ENCODE measurements at regions not wholly inside any gene's neighbourhood (a gene's known extent, or its start where the extent isn't known, plus 50 kb on each side); places are given as distances from the start of the nearest gene placed in this dataset.

DNA sequence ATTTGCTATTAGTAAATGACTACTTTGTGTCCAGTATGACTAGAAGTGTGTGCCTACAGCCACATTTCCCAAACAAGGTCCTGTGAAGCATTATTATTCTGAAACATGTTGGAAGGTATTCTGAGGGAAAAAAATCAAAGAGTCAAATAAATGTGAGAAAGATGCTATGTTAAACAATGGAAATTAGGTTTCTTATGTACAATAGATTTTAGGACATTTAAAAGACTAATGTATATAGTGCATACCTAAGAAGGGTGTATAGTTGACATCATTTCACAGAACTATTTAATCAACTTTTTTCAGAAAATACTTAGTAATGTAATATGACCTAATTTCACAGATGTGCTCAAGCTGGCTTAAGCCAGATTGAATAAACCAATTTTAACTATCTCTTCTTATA lies 582.5 kb downstream of the USP25 start:
- intact Hi-C loops (cut with micrococcal nuclease) = no loop called here
- POLR2A ChIA-PET = no interaction called here

DNA sequence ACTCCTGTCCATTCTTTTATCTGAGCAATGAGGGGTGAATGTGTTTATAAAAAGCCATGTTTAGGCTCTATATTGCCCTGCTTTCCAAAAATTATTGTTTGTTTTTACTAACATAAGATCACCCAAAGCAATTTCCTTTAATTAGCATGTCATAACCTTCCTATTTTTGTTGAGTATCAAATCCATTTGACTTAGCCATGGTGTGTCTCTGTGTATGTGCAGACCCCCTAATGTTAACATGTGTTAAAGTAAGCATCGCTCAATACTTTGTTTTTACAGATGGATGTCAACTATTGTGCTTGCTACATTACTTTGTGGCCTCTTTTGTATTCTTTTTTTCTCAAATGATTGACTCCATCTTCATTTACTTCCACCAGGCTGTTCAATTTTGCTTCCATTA lies 585.4 kb downstream of the USP25 start:
- Mint-ChIP-seq H3K27ac (no peak overlapping the region), H3K9me3 (no peaks in the 10 kb centered on the region), H3K36me3 (ENCODE audit: low read depth) (no peaks in the 10 kb centered on the region), H3K27me3 (no peaks in the 10 kb centered on the region), H3K4me3 (no peak overlapping the region), H3K4me1 (ENCODE audit: low read depth) (no peaks in the 10 kb centered on the region)
- TF ChIP-seq, protein P1, sequence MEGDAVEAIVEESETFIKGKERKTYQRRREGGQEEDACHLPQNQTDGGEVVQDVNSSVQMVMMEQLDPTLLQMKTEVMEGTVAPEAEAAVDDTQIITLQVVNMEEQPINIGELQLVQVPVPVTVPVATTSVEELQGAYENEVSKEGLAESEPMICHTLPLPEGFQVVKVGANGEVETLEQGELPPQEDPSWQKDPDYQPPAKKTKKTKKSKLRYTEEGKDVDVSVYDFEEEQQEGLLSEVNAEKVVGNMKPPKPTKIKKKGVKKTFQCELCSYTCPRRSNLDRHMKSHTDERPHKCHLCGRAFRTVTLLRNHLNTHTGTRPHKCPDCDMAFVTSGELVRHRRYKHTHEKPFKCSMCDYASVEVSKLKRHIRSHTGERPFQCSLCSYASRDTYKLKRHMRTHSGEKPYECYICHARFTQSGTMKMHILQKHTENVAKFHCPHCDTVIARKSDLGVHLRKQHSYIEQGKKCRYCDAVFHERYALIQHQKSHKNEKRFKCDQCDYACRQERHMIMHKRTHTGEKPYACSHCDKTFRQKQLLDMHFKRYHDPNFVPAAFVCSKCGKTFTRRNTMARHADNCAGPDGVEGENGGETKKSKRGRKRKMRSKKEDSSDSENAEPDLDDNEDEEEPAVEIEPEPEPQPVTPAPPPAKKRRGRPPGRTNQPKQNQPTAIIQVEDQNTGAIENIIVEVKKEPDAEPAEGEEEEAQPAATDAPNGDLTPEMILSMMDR (IDR thresholded peaks at IDR 0.05) = no peak
- ChIA-PET CTCF (no interaction called here), POLR2A (no interaction called here)
- DNase-seq (no peak), ATAC-seq (no peak)
- intact Hi-C loops (cut with micrococcal nuclease) = no loop called here

More for the DNA sequence above, 582.5 kb downstream of the USP25 start:
- Mint-ChIP-seq H3K36me3 (ENCODE audit: low read depth) (no peaks in the 10 kb centered on the region), H3K27me3 (no peaks in the 10 kb centered on the region), H3K4me1 (ENCODE audit: low read depth) (peaks cover 4% of the 10 kb centered on the region), H3K27ac (no peak overlapping the region), H3K9me3 (no peaks in the 10 kb centered on the region), H3K4me3 (no peak overlapping the region)
- no peak for DNase-seq
- no peak for ATAC-seq
- CTCF ChIA-PET = no interaction called here
- TF ChIP-seq, protein P1 (IDR thresholded peaks at IDR 0.05) = no peak

DNA sequence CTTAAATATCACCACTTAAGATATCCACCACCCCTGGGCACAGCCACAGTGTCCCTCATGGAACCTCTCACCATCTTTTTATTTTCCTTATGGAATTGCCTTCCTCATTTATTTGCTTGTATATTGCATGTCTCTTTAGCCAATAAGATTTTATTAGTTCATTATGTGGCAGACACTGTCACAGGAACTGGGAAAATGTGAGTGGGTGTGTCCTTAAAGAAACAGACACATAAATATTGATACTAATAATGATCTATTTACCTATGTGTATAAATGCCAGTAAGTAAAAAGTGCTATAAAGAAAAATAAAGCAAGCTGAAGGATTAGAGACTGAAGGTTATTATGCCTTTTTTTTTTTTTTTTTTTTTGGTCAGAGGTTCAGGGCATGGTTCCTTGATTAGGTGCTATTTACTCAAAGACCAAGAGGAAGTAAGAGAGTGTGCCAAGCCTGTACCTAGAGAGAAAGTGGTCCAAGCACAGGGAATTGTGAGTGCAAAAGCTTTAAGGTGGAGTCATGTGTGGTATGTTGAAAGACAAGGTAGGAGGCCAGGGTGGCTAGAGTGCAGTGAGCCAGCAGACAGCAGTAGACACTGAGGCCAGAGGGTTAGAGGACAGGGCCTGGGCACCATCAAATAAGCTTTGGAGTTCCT lies 589.0 kb downstream of the USP25 start:
- CTCF ChIA-PET = interaction anchor here (0.6 kb wide), 1 partner anchor 50 kb away, joined by 3 read pairs; no protein-coding TSS in a partner anchor
- TF ChIP-seq, protein P1 (IDR thresholded peaks at IDR 0.05) = no peak
- Mint-ChIP-seq H3K4me1 (ENCODE audit: low read depth) (no peaks in the 10 kb centered on the region), H3K4me3 (no peak overlapping the region), H3K36me3 (ENCODE audit: low read depth) (no peaks in the 10 kb centered on the region), H3K27ac (no peak overlapping the region), H3K9me3 (no peaks in the 10 kb centered on the region), H3K27me3 (peaks cover 2% of the 10 kb centered on the region)
- intact Hi-C loops (cut with micrococcal nuclease) = no loop called here
- no peak for DNase-seq
- ATAC-seq = no peak
- POLR2A ChIA-PET = no interaction called here

DNA sequence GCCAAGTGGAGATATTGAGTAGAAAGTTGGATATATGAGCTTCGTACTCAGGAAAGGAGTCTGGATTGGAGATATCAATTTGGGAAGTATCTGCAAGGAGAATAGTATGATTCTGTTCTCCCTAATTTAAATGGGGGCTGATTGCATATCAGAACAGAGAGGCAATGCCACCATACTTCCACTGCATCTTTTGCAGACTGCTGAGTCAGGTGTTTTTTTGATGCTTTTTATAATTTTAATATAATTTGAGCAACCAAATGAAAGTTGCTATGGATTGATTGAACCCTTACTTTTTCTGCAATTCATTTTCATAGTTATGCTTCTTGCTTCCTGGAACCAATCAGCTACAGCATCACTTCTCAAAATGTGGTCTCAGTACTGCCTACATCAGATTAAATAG lies 590.3 kb downstream of the USP25 start:
- Mint-ChIP-seq H3K4me3 (no peak overlapping the region), H3K4me1 (ENCODE audit: low read depth) (no peaks in the 10 kb centered on the region), H3K36me3 (ENCODE audit: low read depth) (no peaks in the 10 kb centered on the region), H3K27me3 (peaks cover 2% of the 10 kb centered on the region), H3K9me3 (no peaks in the 10 kb centered on the region), H3K27ac (no peak overlapping the region)
- intact Hi-C loops (cut with micrococcal nuclease) = no loop called here
- TF ChIP-seq, protein P1 (IDR thresholded peaks at IDR 0.05) = no peak
- POLR2A ChIA-PET = no interaction called here
- DNase-seq (no peak), ATAC-seq (no peak)
- CTCF ChIA-PET = no interaction called here

DNA sequence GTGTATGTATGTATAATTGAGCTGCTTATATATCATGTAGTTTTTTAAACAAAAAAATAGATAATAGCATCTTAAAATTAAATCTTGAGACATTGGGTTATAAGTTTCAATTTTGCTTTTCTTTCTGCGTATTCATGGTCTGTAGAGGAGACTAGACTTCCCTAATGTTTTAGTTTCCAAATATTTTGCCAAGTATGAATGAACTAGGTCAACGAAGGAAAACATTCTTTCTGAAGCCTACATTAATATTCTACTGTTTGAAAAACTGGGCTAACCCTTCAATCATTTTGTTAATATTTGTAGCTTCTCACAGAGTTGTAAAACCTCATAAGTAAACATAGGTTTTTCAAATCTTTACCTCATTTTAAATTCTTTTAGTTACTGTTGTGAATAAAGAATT lies 592.7 kb downstream of the USP25 start:
- Mint-ChIP-seq H3K36me3 (ENCODE audit: low read depth) (no peaks in the 10 kb centered on the region), H3K9me3 (no peaks in the 10 kb centered on the region), H3K4me3 (no peak overlapping the region), H3K4me1 (ENCODE audit: low read depth) (no peaks in the 10 kb centered on the region), H3K27me3 (peaks cover 2% of the 10 kb centered on the region), H3K27ac (no peak overlapping the region)
- TF ChIP-seq, protein P1 (IDR thresholded peaks at IDR 0.05) = no peak
- intact Hi-C loops (cut with micrococcal nuclease) = no loop called here
- CTCF ChIA-PET = interaction anchor here (1.4 to 1.8 kb wide), 2 partner anchors 8 to 13 kb away, joined by 3 to 6 read pairs; no protein-coding TSS in a partner anchor
- POLR2A ChIA-PET = no interaction called here
- ATAC-seq (no peak), DNase-seq (no peak)
